ENCODE measurements at regions not wholly inside any gene's neighbourhood (a gene's known extent, or its start where the extent isn't known, plus 50 kb on each side); places are given as distances from the start of the nearest gene placed in this dataset.

GRCh38 chrX:43552703-43553102 is 103.4 kb upstream of the MAOA start:
- Histone ChIP-seq H3K4me1 (replicated peaks; ENCODE audit: insufficient read depth) (peaks cover 8% of the 10 kb centered on the region; the same call in 1 of the 2 replicates), H4K20me1 (ENCODE audit: insufficient read depth) (no peaks in the 10 kb centered on the region), H3K27ac (no peak overlapping the region), H3K9me3 (ENCODE audit: insufficient read depth, low read depth) (no peaks in the 10 kb centered on the region), H3K4me3 (no peak overlapping the region), H3K4me2 (no peak overlapping the region), H2AFZ (no peak overlapping the region), H3K79me2 (ENCODE audit: low read depth) (no peaks in the 10 kb centered on the region), H3K27me3 (ENCODE audit: insufficient read depth, low read depth) (no peaks in the 10 kb centered on the region), H3K36me3 (ENCODE audit: low read depth) (no peaks in the 10 kb centered on the region), H3K9me2 (ENCODE audit: insufficient read depth) (no peaks in the 10 kb centered on the region), H3F3A (ENCODE audit: insufficient read depth, low read depth) (no peaks in the 10 kb centered on the region)
- no peak for TF ChIP-seq CTCF (conservative IDR thresholded peaks at IDR 0.05)
- TF ChIP-seq EZH2 (IDR thresholded peaks at IDR 0.05; ENCODE audit: low read depth) = no peak
- POLR2A ChIA-PET (ENCODE audit: unreplicated experiment) = no interaction called here
- CTCF ChIA-PET = no interaction called here
- no peak for DNase-seq
- BruUV-seq (replicated peaks) = no TSS peak
- intact Hi-C loops (cut with micrococcal nuclease; ENCODE audit: unreplicated experiment) = loop anchor here (10.0 kb wide), 2 partner anchors 102 to 382 kb away; partner anchors contain the start of gene MAOA

DNA sequence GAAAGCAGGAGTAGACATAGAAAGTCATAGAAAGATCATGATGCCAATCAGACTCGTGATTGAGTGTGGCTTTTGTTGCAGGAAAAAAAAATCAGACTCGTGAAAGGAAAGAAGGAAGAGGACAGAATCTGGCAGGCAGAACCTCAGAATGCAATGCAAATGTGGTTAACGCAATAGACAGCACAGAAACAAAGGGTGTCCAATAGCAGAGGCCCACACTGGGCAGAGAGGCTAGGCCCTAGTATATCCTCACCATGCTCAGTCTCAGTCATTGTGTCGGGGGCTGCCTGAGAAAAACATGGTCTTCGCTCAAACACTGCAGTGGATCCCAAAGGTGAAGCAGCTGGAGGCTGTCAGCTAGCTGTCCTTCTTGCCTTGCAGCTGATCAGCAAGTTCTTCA is 102.8 kb upstream of the MAOA start:
- no peak for TF ChIP-seq CTCF (conservative IDR thresholded peaks at IDR 0.05)
- TF ChIP-seq EZH2 (IDR thresholded peaks at IDR 0.05; ENCODE audit: low read depth) = no peak
- intact Hi-C loops (cut with micrococcal nuclease; ENCODE audit: unreplicated experiment) = loop anchor here (10.0 kb wide), 2 partner anchors 102 to 382 kb away; partner anchors contain the start of gene MAOA
- Histone ChIP-seq H3K4me3 (no peak overlapping the region), H3K79me2 (ENCODE audit: low read depth) (no peaks in the 10 kb centered on the region), H3F3A (ENCODE audit: insufficient read depth, low read depth) (no peaks in the 10 kb centered on the region), H3K9me3 (ENCODE audit: insufficient read depth, low read depth) (no peaks in the 10 kb centered on the region), H4K20me1 (ENCODE audit: insufficient read depth) (no peaks in the 10 kb centered on the region), H3K4me2 (no peak overlapping the region), H3K27ac (no peak overlapping the region), H3K9me2 (ENCODE audit: insufficient read depth) (no peaks in the 10 kb centered on the region), H3K27me3 (ENCODE audit: insufficient read depth, low read depth) (no peaks in the 10 kb centered on the region), H3K36me3 (ENCODE audit: low read depth) (no peaks in the 10 kb centered on the region), H2AFZ (no peak overlapping the region), H3K4me1 (replicated peaks; ENCODE audit: insufficient read depth) (peaks cover 8% of the 10 kb centered on the region; the same call in 1 of the 2 replicates)
- POLR2A ChIA-PET (ENCODE audit: unreplicated experiment) = no interaction called here
- BruUV-seq (replicated peaks) = no TSS peak
- no peak for DNase-seq
- CTCF ChIA-PET = no interaction called here

- H3K4me2 ChIP-seq = no peak overlapping the region
- no peak for DNase-seq
- intact Hi-C loops (cut with micrococcal nuclease; ENCODE audit: unreplicated experiment) = loop anchor here (5.0 to 10.0 kb wide), 3 partner anchors 99 to 1774 kb away; partner anchors contain the start of gene MAOA
- no peaks in the 10 kb centered on the region for H3F3A ChIP-seq (ENCODE audit: insufficient read depth, low read depth)
- H3K9me3 ChIP-seq (ENCODE audit: insufficient read depth, low read depth) = no peaks in the 10 kb centered on the region
- no peaks in the 10 kb centered on the region for H4K20me1 ChIP-seq (ENCODE audit: insufficient read depth)
- H3K4me1 ChIP-seq (replicated peaks; ENCODE audit: insufficient read depth) = peaks cover 8% of the 10 kb centered on the region; the same call in 1 of the 2 replicates
- BruUV-seq (replicated peaks) = no TSS peak
- H3K27me3 ChIP-seq (ENCODE audit: insufficient read depth, low read depth) = no peaks in the 10 kb centered on the region
- no peak overlapping the region for H2AFZ ChIP-seq
- no peaks in the 10 kb centered on the region for H3K9me2 ChIP-seq (ENCODE audit: insufficient read depth)
- no peak overlapping the region for H3K4me3 ChIP-seq
- ChIA-PET POLR2A (ENCODE audit: unreplicated experiment) (no interaction called here), CTCF (interaction anchor here (0.6 kb wide), 2 partner anchors 728 to 1672 kb away, joined by 4 read pairs; no protein-coding TSS in a partner anchor)
- TF ChIP-seq EZH2 (IDR thresholded peaks at IDR 0.05; ENCODE audit: low read depth) = no peak
- H3K36me3 ChIP-seq (ENCODE audit: low read depth) = no peaks in the 10 kb centered on the region
- H3K79me2 ChIP-seq (ENCODE audit: low read depth) = no peaks in the 10 kb centered on the region
- no peak overlapping the region for H3K27ac ChIP-seq
Observed at GRCh38 chrX:43556207-43556606, 99.9 kb upstream of the MAOA start.

DNA sequence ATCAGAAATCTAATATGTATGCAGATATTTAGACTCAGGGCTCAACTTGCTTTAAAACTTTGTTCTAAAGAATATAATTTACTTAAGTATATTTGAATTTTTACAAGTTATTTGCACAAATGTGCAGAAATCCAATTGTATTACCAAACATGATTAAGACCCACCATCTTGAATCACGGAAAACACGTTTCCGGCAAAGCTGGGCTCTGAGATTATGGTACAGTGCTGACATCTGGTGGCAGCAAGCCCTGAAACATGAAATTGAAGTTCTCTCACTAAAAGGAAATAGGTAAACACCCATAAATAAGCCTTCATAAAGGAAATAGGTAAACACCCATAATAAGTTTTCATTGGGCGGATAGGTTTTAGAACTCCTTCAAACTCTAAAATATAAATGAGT is 98.3 kb upstream of the MAOA start:
- ChIA-PET CTCF (interaction anchor here (0.7 kb wide), 1 partner anchor 276 kb away, joined by 6 read pairs; no protein-coding TSS in a partner anchor), POLR2A (ENCODE audit: unreplicated experiment) (no interaction called here)
- Histone ChIP-seq H3K4me2 (no peak overlapping the region), H3K79me2 (ENCODE audit: low read depth) (no peaks in the 10 kb centered on the region), H3K4me1 (replicated peaks; ENCODE audit: insufficient read depth) (no peaks in the 10 kb centered on the region; the same call in 1 of the 2 replicates), H3F3A (ENCODE audit: insufficient read depth, low read depth) (no peaks in the 10 kb centered on the region), H3K4me3 (no peak overlapping the region), H3K36me3 (ENCODE audit: low read depth) (no peaks in the 10 kb centered on the region), H3K9me3 (ENCODE audit: insufficient read depth, low read depth) (no peaks in the 10 kb centered on the region), H3K27me3 (ENCODE audit: insufficient read depth, low read depth) (no peaks in the 10 kb centered on the region), H2AFZ (no peak overlapping the region), H3K27ac (no peak overlapping the region), H4K20me1 (ENCODE audit: insufficient read depth) (no peaks in the 10 kb centered on the region), H3K9me2 (ENCODE audit: insufficient read depth) (no peaks in the 10 kb centered on the region)
- TF ChIP-seq CTCF (conservative IDR thresholded peaks at IDR 0.05) (peak; percentile 65), EZH2 (IDR thresholded peaks at IDR 0.05; ENCODE audit: low read depth) (no peak)
- peak in 1 of 2 experiments; percentile 6 for DNase-seq
- no TSS peak for BruUV-seq (replicated peaks)
- intact Hi-C loops (cut with micrococcal nuclease; ENCODE audit: unreplicated experiment) = loop anchor here (5.0 to 10.0 kb wide), 3 partner anchors 97 to 1775 kb away; partner anchors contain the start of gene MAOA
